DOHH2 (cell line): ENCODE measurements at regions not wholly inside any gene's neighbourhood (a gene's known extent, or its start where the extent isn't known, plus 50 kb on each side); places are given as distances from the start of the nearest gene placed in this dataset.

Source experiments
- H3F3A ChIP-seq: fragments of 200-600 bp; sonication (generic), shearing (Covaris generic); 2 replicates; pipeline ENCODE4 v1.6.0; 2016; ENCODE audit warnings: antibody characterized with exemption, mild to moderate bottlenecking; ENCODE audit not compliant: control insufficient read depth, insufficient read depth
- H3K27ac ChIP-seq: fragments of 200-600 bp; sonication (generic); 2 replicates; pipeline ENCODE4 v1.5.1; 2014; ENCODE audit warnings: low read depth, mild to moderate bottlenecking, low read length, moderate library complexity
- H3K27me3 ChIP-seq: fragments of 200-600 bp; sonication (generic); 2 replicates; pipeline ENCODE4 v1.6.1; 2014; ENCODE audit warnings: mild to moderate bottlenecking, low read length, mixed read lengths; ENCODE audit not compliant: control insufficient read depth
- H3K36me3 ChIP-seq: fragments of 200-600 bp; sonication (generic); 2 replicates; pipeline ENCODE4 v1.6.1; 2014; ENCODE audit warnings: mild to moderate bottlenecking, low read length, moderate library complexity, mixed read lengths; ENCODE audit not compliant: control insufficient read depth
- H3K4me1 ChIP-seq: fragments of 200-600 bp; sonication (generic); 2 replicates; pipeline ENCODE4 v1.6.1; 2014; ENCODE audit warnings: mild to moderate bottlenecking, low read length, mixed read lengths; ENCODE audit not compliant: control insufficient read depth
- H3K4me2 ChIP-seq: fragments of 200-600 bp; sonication (generic); 2 replicates; pipeline ENCODE4 v1.6.0; 2014; ENCODE audit warnings: mild to moderate bottlenecking, low read length, moderate library complexity
- H3K4me3 ChIP-seq: fragments of 200-600 bp; sonication (generic); 2 replicates; pipeline ENCODE4 v1.5.1; 2014; ENCODE audit warnings: mild to moderate bottlenecking, low read length, mixed read lengths
- H3K79me2 ChIP-seq: fragments of 200-600 bp; sonication (generic); 2 replicates; pipeline ENCODE4 v1.6.1; 2014; ENCODE audit warnings: mild to moderate bottlenecking, low read length, mixed read lengths; ENCODE audit not compliant: control insufficient read depth
- H3K9me2 ChIP-seq: fragments of 200-600 bp; sonication (generic); replicated peaks from 2 replicates; pipeline ENCODE4 v1.6.1; 2014; ENCODE audit warnings: mild to moderate bottlenecking, low read length, mixed read lengths; ENCODE audit not compliant: control insufficient read depth
- H3K9me3 ChIP-seq: fragments of 200-600 bp; sonication (generic); 2 replicates; pipeline ENCODE4 v1.6.1; 2014; ENCODE audit warnings: antibody characterized with exemption, low read length, mixed read lengths; ENCODE audit not compliant: control insufficient read depth, insufficient read depth
- H4K20me1 ChIP-seq: fragments of 200-600 bp; sonication (generic); 2 replicates; pipeline ENCODE4 v1.6.0; 2014; ENCODE audit warnings: low read depth, mild to moderate bottlenecking, antibody characterized with exemption, low read length, moderate library complexity; ENCODE audit not compliant: control insufficient read depth, insufficient read depth
- EZH2phosphoT487 ChIP-seq: fragments of 200-600 bp; sonication (generic); IDR thresholded peaks from 2 replicates; pipeline ENCODE4 v1.6.1; 2017; ENCODE audit warnings: borderline replicate concordance, mild to moderate bottlenecking, antibody characterized with exemption, low read length, moderate library complexity, mixed read lengths
- TF ChIP-seq, protein P1 (sequence below): fragments of 200-600 bp; sonication (generic); IDR thresholded peaks from one replicate; pipeline ENCODE4 v1.5.1; 2014; ENCODE audit warnings: antibody characterized with exemption, mild to moderate bottlenecking, low read depth, low read length; ENCODE audit not compliant: poor library complexity, severe bottlenecking

DNA sequence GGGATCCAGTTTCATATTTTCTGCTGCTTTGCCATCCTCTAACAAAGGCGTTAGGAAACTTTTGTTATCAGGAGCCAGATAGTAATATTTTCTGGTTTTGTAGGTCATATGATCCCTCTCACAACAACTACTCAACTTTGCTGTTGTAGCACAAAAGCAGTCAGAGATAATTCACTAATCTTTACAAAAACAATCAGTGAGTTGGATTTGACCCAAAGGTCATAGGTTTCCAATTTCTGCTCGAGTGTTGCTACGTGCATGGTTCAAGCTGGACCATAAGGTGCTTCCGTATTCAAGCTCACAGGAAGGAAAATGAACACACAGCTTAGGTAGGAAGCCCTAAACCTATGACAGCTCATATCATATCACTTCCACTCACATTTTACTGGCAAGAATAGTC is 92.4 kb upstream of the SFMBT2 start:
- Histone ChIP-seq H3K27ac (no peak overlapping the region), H3K9me2 (no peaks in the 10 kb centered on the region), H3K27me3 (no peaks in the 10 kb centered on the region), H3F3A (peaks cover 7% of the 10 kb centered on the region; the same call in 1 of the 2 replicates), H4K20me1 (no peaks in the 10 kb centered on the region), H3K4me1 (peaks cover 61% of the 10 kb centered on the region), H3K4me3 (no peak overlapping the region), H3K36me3 (no peaks in the 10 kb centered on the region), H3K9me3 (no peaks in the 10 kb centered on the region), H3K79me2 (no peaks in the 10 kb centered on the region), H3K4me2 (no peak overlapping the region)
- no peak for TF ChIP-seq EZH2phosphoT487
- TF ChIP-seq, protein P1, sequence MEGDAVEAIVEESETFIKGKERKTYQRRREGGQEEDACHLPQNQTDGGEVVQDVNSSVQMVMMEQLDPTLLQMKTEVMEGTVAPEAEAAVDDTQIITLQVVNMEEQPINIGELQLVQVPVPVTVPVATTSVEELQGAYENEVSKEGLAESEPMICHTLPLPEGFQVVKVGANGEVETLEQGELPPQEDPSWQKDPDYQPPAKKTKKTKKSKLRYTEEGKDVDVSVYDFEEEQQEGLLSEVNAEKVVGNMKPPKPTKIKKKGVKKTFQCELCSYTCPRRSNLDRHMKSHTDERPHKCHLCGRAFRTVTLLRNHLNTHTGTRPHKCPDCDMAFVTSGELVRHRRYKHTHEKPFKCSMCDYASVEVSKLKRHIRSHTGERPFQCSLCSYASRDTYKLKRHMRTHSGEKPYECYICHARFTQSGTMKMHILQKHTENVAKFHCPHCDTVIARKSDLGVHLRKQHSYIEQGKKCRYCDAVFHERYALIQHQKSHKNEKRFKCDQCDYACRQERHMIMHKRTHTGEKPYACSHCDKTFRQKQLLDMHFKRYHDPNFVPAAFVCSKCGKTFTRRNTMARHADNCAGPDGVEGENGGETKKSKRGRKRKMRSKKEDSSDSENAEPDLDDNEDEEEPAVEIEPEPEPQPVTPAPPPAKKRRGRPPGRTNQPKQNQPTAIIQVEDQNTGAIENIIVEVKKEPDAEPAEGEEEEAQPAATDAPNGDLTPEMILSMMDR, result no peak

DNA sequence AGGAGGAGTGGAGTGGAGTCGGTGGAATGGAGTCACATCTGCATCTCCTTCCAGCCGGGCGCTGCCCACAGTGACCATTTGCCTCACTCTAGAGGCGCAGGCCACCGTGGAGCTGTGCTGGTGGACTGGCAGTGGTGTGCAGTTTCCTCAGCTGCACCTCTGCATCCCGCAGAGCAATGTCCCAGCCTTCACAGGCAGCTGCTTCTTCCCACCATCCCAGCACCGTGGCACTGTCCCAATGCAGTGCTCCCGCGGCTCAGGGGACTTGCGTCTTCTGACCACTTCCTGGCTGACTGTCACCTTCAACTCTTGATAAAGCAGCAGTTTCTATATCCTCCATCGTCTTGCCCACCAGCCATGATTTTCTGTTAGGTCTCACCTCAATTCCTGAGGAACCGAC is 90.3 kb upstream of the SFMBT2 start:
- peaks cover 45% of the 10 kb centered on the region for H3K4me1 ChIP-seq
- H3K4me2 ChIP-seq, result no peak overlapping the region; the same call in 1 of the 2 replicates

DNA sequence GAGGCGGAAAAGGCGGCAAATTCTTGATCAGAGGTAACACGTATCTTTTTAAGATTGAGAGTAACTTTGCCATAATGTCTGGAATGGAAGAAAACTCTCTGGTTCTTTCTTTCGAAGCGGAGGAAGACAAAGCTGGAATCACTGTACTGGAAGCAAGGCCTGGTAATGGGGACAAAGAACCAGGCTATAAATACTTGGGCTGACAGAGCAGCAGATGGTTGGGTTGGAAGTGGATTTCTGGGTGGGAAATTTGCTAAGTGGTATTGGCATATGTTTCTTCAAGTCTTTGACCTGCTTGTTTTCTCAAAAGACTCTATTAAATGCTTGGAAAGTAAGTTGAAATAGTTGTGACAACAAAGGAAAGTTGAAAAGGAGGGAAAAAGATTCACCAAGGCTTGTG is 87.3 kb upstream of the SFMBT2 start:
- no peak for TF ChIP-seq EZH2phosphoT487
- TF ChIP-seq, protein P1, result no peak
- Histone ChIP-seq H3K9me2 (no peaks in the 10 kb centered on the region), H3F3A (no peaks in the 10 kb centered on the region), H3K79me2 (no peaks in the 10 kb centered on the region), H3K4me3 (no peak overlapping the region), H3K27me3 (no peaks in the 10 kb centered on the region), H3K4me1 (peaks cover 52% of the 10 kb centered on the region), H3K9me3 (no peaks in the 10 kb centered on the region), H3K36me3 (no peaks in the 10 kb centered on the region), H3K27ac (no peak overlapping the region), H3K4me2 (no peak overlapping the region), H4K20me1 (no peaks in the 10 kb centered on the region)

More for the DNA sequence above, 90.3 kb upstream of the SFMBT2 start:
- H3K4me3 ChIP-seq, result no peak overlapping the region
- no peak overlapping the region for H3K27ac ChIP-seq
- no peaks in the 10 kb centered on the region for H3K79me2 ChIP-seq
- no peak for TF ChIP-seq EZH2phosphoT487
- TF ChIP-seq, protein P1, result no peak
- no peaks in the 10 kb centered on the region for H3K27me3 ChIP-seq
- no peaks in the 10 kb centered on the region for H4K20me1 ChIP-seq
- no peaks in the 10 kb centered on the region for H3K36me3 ChIP-seq
- H3F3A ChIP-seq, result peaks cover 5% of the 10 kb centered on the region; the same call in 1 of the 2 replicates
- H3K9me2 ChIP-seq, result no peaks in the 10 kb centered on the region
- H3K9me3 ChIP-seq, result no peaks in the 10 kb centered on the region
